SIG-M5 treated with dmso at 0.1 percent for 504 hours (cell line): ENCODE measurements at regions not wholly inside any gene's neighbourhood (a gene's known extent, or its start where the extent isn't known, plus 50 kb on each side); places are given as distances from the start of the nearest gene placed in this dataset.
"Not testable (repeated sequence)": the region's sequence is repeated elsewhere in the genome, so short reads cannot be mapped to it uniquely, and the experiment has no call there.

ENCODE experiments used
- DNase-seq: peaks from one replicate; lab custom pipeline; 2025; ENCODE audit not compliant: unreplicated experiment; lab: John Stamatoyannopoulos, UW

GRCh38 chr6:165765256-165765655, 102.2 kb upstream of the PDE10A start:
- not testable (repeated sequence) for DNase-seq

GRCh38 chr6:165762876-165763275, 99.8 kb upstream of the PDE10A start:
- no peak for DNase-seq

- no peak for DNase-seq
These were observed 99.1 kb upstream of the PDE10A start for GRCh38 chr6:165762125-165762524.

- no peak for DNase-seq
These were observed 97.8 kb upstream of the PDE10A start for GRCh38 chr6:165760803-165761185.

GRCh38 chr6:165760126-165760802, 97.2 kb upstream of the PDE10A start:
- DNase-seq: no peak

- no peak for DNase-seq
These were observed 95.4 kb upstream of the PDE10A start for GRCh38 chr6:165758441-165758840.

GRCh38 chr6:165755583-165755982, 92.5 kb upstream of the PDE10A start:
- DNase-seq: no peak

GRCh38 chr6:165753506-165753905, 90.5 kb upstream of the PDE10A start:
- no peak for DNase-seq

- DNase-seq: no peak
These were observed 89.4 kb upstream of the PDE10A start for GRCh38 chr6:165752451-165752850.

- DNase-seq: no peak
These were observed 88.4 kb upstream of the PDE10A start for GRCh38 chr6:165751486-165751885.

- no peak for DNase-seq
These were observed 86.1 kb upstream of the PDE10A start for GRCh38 chr6:165749163-165749562.

GRCh38 chr6:165748390-165748789, 85.3 kb upstream of the PDE10A start:
- DNase-seq: no peak

- DNase-seq: no peak
These were observed 84.9 kb upstream of the PDE10A start for GRCh38 chr6:165747963-165748362.

- no peak for DNase-seq
These were observed 83.3 kb upstream of the PDE10A start for GRCh38 chr6:165746331-165746730.

- DNase-seq: no peak
These were observed 82.5 kb upstream of the PDE10A start for GRCh38 chr6:165745492-165745891.

- no peak for DNase-seq
These were observed 81.7 kb upstream of the PDE10A start for GRCh38 chr6:165744555-165745228.

- DNase-seq: no peak
These were observed 80.4 kb upstream of the PDE10A start for GRCh38 chr6:165743366-165743898.

GRCh38 chr6:165742047-165742446, 79.0 kb upstream of the PDE10A start:
- DNase-seq: no peak

- no peak for DNase-seq
These were observed 74.4 kb upstream of the PDE10A start for GRCh38 chr6:165737396-165737795.

- DNase-seq: no peak
These were observed 72.0 kb upstream of the PDE10A start for GRCh38 chr6:165735065-165735464.

- no peak for DNase-seq
These were observed 70.4 kb upstream of the PDE10A start for GRCh38 chr6:165733489-165733791.

GRCh38 chr6:165732696-165733488, 69.9 kb upstream of the PDE10A start:
- DNase-seq: no peak
